22Rv1 (cell line): ENCODE measurements at regions not wholly inside any gene's neighbourhood (a gene's known extent, or its start where the extent isn't known, plus 50 kb on each side); places are given as distances from the start of the nearest gene placed in this dataset.

Experiments
- CTCF ChIP-seq: fragments of 450-650 bp; IDR thresholded peaks from 2 replicates; pipeline ENCODE4 v1.5.1; 2017; ENCODE audit warnings: mild to moderate bottlenecking
- ZFX ChIP-seq: fragments of 450-650 bp; IDR thresholded peaks from 2 replicates; pipeline ENCODE4 v1.6.1; 2017; ENCODE audit warnings: antibody characterized with exemption, borderline replicate concordance

GRCh38 chr16:6616746-6617145, 715.9 kb upstream of the RBFOX1 start:
- no peak for TF ChIP-seq CTCF
- no peak for TF ChIP-seq ZFX
